Body of pancreas (tissue), 4 donors: ENCODE measurements at regions not wholly inside any gene's neighbourhood (a gene's known extent, or its start where the extent isn't known, plus 50 kb on each side); places are given as distances from the start of the nearest gene placed in this dataset.
A peak's percentile ranks its signal among the peaks of the same experiment; 100 is the strongest.
"Not testable (repeated sequence)": the region's sequence is repeated elsewhere in the genome, so short reads cannot be mapped to it uniquely, and the experiment has no call there.

Experiments
- ATAC-seq: fragments of 150-250 bp; one replicate; pipeline ENCODE4 v1.9.1; 2016
- DNase-seq, 4 donors: peaks; one replicate each; pipeline ENCODE4 v3.0.0-alpha.2; 2019
- H3K27ac ChIP-seq, 4 donors: fragments of 200-600 bp; sonication (generic); 1 replicate in 3 of 4; 2 replicates in 1 of 4; pipeline versions ENCODE4 v1.5.1 to v1.6.1; 2016 to 2019; ENCODE audit warnings: mild to moderate bottlenecking in 1 of 4, mixed read lengths in 1 of 4, moderate library complexity in 1 of 4
- H3K27me3 ChIP-seq, 2 donors: fragments of 200-600 bp; sonication (generic); one replicate each; pipeline ENCODE4 v1.6.0; 2016; ENCODE audit warnings: mild to moderate bottlenecking in 1 of 2
- H3K36me3 ChIP-seq, 2 donors: fragments of 200-600 bp; sonication (generic); replicated peaks in 1 of 2; 2 replicates each; pipeline ENCODE4 v1.5.1; 2016; ENCODE audit warnings: low read depth in 2 of 2; ENCODE audit not compliant: insufficient read depth in 1 of 2
- H3K4me1 ChIP-seq: fragments of 200-600 bp; sonication (generic); one replicate; pipeline ENCODE4 v1.6.0; 2016
- H3K4me3 ChIP-seq, 2 donors: fragments of 200-600 bp; sonication (generic); 1 replicate in 1 of 2; 2 replicates in 1 of 2; pipeline ENCODE4 v1.5.1; 2016 to 2019
- H3K9me3 ChIP-seq, 3 donors: fragments of 200-600 bp; sonication (generic); 1 replicate in 2 of 3; 2 replicates in 1 of 3; pipeline ENCODE4 v1.5.1; 2016
- POLR2A ChIP-seq, 3 donors: fragments of 450-650 bp; IDR thresholded peaks; one replicate each; pipeline ENCODE4 v1.6.1; 2016; ENCODE audit warnings: antibody characterized with exemption in 3 of 3, mild to moderate bottlenecking in 2 of 3
- WGBS, 2 donors: methylation state at CpG; one replicate each; pipeline ENCODE4 v1.1.5; 2017; 5-methylcytosine and 5-hydroxymethylcytosine counted together
- intact Hi-C: fragments of 100-400 bp; cut with DNase I; formaldehyde crosslinking; loops from one replicate; pipeline ENCODE4 v1.15.1; 2023
- TF ChIP-seq, protein P1 (sequence below), 7 experiments: fragments of 450-650 bp in 4 of 7; fragments of 200-600 bp in 3 of 7; sonication (generic) in 3 of 7; IDR thresholded peaks; one replicate each; pipeline ENCODE4 v1.5.1; 2016 to 2019; ENCODE audit warnings: antibody characterized with exemption in 7 of 7

DNA sequence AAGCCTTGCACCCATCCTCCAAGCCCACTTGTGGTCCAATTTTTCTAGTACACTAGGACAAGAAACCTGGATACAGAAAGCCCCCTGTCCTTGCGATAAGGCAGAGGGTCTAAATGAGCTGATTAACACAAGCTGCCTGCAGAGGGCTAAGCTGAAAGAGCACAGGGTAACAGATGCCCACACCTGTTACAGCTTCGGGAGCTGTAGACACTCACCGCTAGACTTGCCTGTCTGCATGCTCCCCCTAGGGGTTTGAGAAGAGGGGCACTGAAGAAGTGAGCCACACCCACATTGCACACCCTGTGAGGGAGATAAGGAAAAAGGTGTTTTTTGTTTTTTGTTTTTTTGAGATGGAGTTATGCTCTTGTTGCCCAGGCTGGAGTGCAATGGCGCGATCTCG, 386.5 kb upstream of the AUTS2 start:
- no peaks in the 10 kb centered on the region for H3K36me3 ChIP-seq
- H3K9me3 ChIP-seq: no peaks in the 10 kb centered on the region
- no peak for TF ChIP-seq POLR2A (IDR thresholded peaks at IDR 0.05)
- TF ChIP-seq, protein P1, sequence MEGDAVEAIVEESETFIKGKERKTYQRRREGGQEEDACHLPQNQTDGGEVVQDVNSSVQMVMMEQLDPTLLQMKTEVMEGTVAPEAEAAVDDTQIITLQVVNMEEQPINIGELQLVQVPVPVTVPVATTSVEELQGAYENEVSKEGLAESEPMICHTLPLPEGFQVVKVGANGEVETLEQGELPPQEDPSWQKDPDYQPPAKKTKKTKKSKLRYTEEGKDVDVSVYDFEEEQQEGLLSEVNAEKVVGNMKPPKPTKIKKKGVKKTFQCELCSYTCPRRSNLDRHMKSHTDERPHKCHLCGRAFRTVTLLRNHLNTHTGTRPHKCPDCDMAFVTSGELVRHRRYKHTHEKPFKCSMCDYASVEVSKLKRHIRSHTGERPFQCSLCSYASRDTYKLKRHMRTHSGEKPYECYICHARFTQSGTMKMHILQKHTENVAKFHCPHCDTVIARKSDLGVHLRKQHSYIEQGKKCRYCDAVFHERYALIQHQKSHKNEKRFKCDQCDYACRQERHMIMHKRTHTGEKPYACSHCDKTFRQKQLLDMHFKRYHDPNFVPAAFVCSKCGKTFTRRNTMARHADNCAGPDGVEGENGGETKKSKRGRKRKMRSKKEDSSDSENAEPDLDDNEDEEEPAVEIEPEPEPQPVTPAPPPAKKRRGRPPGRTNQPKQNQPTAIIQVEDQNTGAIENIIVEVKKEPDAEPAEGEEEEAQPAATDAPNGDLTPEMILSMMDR (IDR thresholded peaks at IDR 0.05): peak in 1 of 7 experiments; percentile 5
- no peak overlapping the region for H3K27ac ChIP-seq
- no peaks in the 10 kb centered on the region for H3K27me3 ChIP-seq
- intact Hi-C loops: no loop called here
- DNase-seq (no peak), ATAC-seq (no peak)
- WGBS, 2 donors: 51 to 57% methylated on average over 5 to 6 of the region's 6 CpGs
- no peaks in the 10 kb centered on the region for H3K4me1 ChIP-seq
- H3K4me3 ChIP-seq: no peak overlapping the region

DNA sequence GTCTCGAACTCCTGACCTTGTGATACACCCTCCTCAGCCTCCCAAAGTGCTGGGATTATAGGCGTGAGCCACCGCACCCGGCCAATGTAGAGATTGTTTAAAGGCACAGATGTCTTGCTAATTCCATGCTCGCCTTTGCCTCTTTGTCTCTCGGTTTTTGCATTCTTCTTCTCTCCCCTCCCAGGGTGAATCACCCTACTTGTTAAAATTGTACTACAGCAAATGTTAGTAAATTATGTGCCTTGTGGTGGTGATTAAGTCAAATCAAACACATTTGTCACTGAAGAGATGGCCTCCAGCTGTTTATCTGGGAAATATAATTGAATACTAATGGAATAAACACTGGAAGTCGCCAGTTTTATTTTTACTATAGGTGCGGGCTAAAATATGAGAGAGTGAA, 384.4 kb upstream of the AUTS2 start:
- Histone ChIP-seq H3K27me3 (no peaks in the 10 kb centered on the region), H3K4me1 (no peaks in the 10 kb centered on the region), H3K4me3 (no peak overlapping the region), H3K27ac (no peak overlapping the region), H3K36me3 (no peaks in the 10 kb centered on the region), H3K9me3 (no peaks in the 10 kb centered on the region)
- no peak for ATAC-seq
- no peak for DNase-seq
- WGBS, 2 donors: 50 to 51% methylated on average over 8 of the region's 8 CpGs
- TF ChIP-seq POLR2A (IDR thresholded peaks at IDR 0.05): no peak
- TF ChIP-seq, protein P1 (IDR thresholded peaks at IDR 0.05): no peak
- intact Hi-C loops: no loop called here

DNA sequence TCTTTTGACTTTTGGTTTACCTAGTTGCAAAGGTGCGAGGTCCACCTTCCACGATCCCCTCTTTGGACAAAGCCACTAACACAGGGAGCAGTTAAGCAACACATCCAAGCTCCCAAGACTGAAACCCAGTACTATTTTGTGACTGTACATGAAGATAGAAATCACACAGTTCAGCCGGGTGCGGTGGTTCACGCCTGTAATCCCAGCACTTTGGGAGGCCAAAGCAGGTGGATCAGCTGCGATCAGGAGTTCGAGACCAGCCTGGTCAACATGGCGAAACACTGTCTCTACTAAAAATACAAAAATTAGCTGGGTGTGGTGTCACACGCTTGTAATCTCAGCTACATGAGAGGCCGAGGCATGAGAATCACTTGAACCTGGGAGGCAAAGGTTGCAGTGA, 382.8 kb upstream of the AUTS2 start:
- H3K27ac ChIP-seq, ATAC-seq, H3K4me1 ChIP-seq, H3K36me3 ChIP-seq, H3K27me3 ChIP-seq, intact Hi-C loops, H3K4me3 ChIP-seq, H3K9me3 ChIP-seq, DNase-seq: not testable (repeated sequence)
- WGBS, 2 donors: 58 to 83% methylated on average over 6 to 10 of the region's 10 CpGs

DNA sequence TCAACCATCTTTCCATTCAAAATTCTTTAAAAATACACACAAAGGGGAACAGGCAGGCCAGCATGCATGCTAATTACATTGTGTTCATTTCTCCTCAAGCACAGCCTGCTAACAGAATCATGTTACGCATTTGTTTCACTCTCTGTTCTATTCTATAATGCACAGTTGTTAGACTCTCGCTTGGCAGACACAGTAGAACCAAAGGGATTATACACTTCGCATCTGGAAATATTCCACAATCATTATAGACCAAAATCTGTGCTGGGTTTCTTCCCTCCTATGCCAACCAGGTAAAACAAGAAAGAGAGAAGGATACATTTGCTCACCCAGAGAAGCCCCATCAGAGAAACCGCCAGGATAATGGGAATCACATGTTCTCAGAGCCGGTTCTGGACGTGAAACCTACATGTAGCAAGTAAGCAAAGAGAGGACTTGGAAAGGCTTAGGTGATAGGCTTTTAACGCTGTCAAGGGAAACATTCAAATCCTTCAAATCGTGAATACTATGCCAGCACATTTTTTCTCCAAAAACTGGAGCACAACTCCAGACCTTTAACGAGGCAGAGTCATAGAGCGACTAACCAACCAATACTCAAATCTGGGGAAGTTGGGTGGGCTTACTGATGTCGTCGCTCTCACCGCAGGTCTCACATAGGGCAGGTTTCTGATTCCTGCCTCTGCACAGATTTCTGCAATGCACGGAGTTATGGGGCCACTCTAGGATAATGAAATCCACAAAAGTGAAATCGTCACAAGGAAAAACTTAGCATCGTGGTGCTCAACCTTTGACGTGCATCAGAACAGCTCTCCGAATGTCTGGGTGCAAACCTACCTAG, 380.5 kb upstream of the AUTS2 start:
- H3K36me3 ChIP-seq: no peaks in the 10 kb centered on the region
- DNase-seq (no peak), ATAC-seq (no peak)
- TF ChIP-seq POLR2A (IDR thresholded peaks at IDR 0.05): no peak
- TF ChIP-seq, protein P1 (IDR thresholded peaks at IDR 0.05): no peak
- 65 to 68% methylated on average over 18 of the region's 18 CpGs for WGBS, 2 donors
- H3K4me1 ChIP-seq: no peaks in the 10 kb centered on the region
- no peak overlapping the region for H3K4me3 ChIP-seq
- intact Hi-C loops: no loop called here
- no peak overlapping the region for H3K27ac ChIP-seq
- H3K9me3 ChIP-seq: no peaks in the 10 kb centered on the region
- H3K27me3 ChIP-seq: no peaks in the 10 kb centered on the region

DNA sequence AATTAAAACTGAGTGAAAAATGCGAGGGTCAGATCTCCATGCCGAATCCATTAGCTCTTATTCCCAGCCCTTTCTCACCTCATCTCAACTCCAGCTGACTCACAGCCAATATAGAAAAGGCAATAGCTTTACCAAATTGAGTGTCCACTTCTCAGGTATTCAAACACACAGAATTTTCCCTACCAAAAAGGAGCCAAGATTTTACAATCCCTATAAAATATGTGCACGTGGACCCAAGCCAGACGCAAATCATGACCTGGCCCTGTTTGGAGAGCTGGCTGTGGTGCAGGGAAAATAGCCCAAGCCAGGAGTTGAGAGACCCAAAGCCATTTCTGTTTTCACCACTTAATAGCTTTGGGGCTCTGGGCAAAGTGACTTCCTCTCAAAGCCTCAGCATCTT, 379.7 kb upstream of the AUTS2 start:
- DNase-seq (no peak), ATAC-seq (no peak)
- H3K9me3 ChIP-seq: no peaks in the 10 kb centered on the region
- no peaks in the 10 kb centered on the region for H3K4me1 ChIP-seq
- H3K4me3 ChIP-seq: no peak overlapping the region
- TF ChIP-seq, protein P1 (IDR thresholded peaks at IDR 0.05): no peak
- no peak for TF ChIP-seq POLR2A (IDR thresholded peaks at IDR 0.05)
- H3K27ac ChIP-seq: no peak overlapping the region
- no peaks in the 10 kb centered on the region for H3K36me3 ChIP-seq
- intact Hi-C loops: no loop called here
- 44 to 46% methylated on average over 4 of the region's 4 CpGs for WGBS, 2 donors
- no peaks in the 10 kb centered on the region for H3K27me3 ChIP-seq
